ENCODE measurements at regions not wholly inside any gene's neighbourhood (a gene's known extent, or its start where the extent isn't known, plus 50 kb on each side); places are given as distances from the start of the nearest gene placed in this dataset.
"Not testable (repeated sequence)": the region's sequence is repeated elsewhere in the genome, so short reads cannot be mapped to it uniquely, and the experiment has no call there.

- Histone ChIP-seq H3K9ac (ENCODE audit: low read length) (no peak overlapping the region), H3K4me2 (ENCODE audit: low read length) (no peak overlapping the region), H2AFZ (ENCODE audit: low read depth, low read length) (no peak overlapping the region), H3K79me2 (replicated peaks; ENCODE audit: insufficient read depth, low read length) (no peaks in the 10 kb centered on the region), H3K4me3 (ENCODE audit: low read length) (no peak overlapping the region), H3K36me3 (ENCODE audit: insufficient read depth, low read length) (no peaks in the 10 kb centered on the region), H3K27ac (ENCODE audit: low read length) (no peak overlapping the region), H4K20me1 (ENCODE audit: insufficient read depth) (no peaks in the 10 kb centered on the region), H3F3A (ENCODE audit: insufficient read depth, low read length, poor library complexity, severe bottlenecking) (no peaks in the 10 kb centered on the region), H3K27me3 (ENCODE audit: insufficient read depth, low read depth, low read length) (no peaks in the 10 kb centered on the region), H3K9me2 (ENCODE audit: insufficient read depth, low read length) (no peaks in the 10 kb centered on the region), H3K9me3 (ENCODE audit: low read length) (no peaks in the 10 kb centered on the region)
- TF ChIP-seq POLR2AphosphoS5 (IDR thresholded peaks at IDR 0.05), result no peak
- no peak for TF ChIP-seq SMC3 (conservative IDR thresholded peaks at IDR 0.05; ENCODE audit: poor library complexity)
- no peak for TF ChIP-seq MXI1 (conservative IDR thresholded peaks at IDR 0.05; ENCODE audit: poor library complexity, severe bottlenecking)
- TF ChIP-seq TAF1 (IDR thresholded peaks at IDR 0.05; ENCODE audit: low read depth), result no peak
- TF ChIP-seq, protein P1, sequence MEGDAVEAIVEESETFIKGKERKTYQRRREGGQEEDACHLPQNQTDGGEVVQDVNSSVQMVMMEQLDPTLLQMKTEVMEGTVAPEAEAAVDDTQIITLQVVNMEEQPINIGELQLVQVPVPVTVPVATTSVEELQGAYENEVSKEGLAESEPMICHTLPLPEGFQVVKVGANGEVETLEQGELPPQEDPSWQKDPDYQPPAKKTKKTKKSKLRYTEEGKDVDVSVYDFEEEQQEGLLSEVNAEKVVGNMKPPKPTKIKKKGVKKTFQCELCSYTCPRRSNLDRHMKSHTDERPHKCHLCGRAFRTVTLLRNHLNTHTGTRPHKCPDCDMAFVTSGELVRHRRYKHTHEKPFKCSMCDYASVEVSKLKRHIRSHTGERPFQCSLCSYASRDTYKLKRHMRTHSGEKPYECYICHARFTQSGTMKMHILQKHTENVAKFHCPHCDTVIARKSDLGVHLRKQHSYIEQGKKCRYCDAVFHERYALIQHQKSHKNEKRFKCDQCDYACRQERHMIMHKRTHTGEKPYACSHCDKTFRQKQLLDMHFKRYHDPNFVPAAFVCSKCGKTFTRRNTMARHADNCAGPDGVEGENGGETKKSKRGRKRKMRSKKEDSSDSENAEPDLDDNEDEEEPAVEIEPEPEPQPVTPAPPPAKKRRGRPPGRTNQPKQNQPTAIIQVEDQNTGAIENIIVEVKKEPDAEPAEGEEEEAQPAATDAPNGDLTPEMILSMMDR (IDR thresholded peaks at IDR 0.05; ENCODE audit: poor library complexity, severe bottlenecking), result no peak
- no peak for TF ChIP-seq EZH2 (IDR thresholded peaks at IDR 0.05; ENCODE audit: borderline replicate concordance, insufficient read depth, low read length, poor library complexity, severe bottlenecking)
- no peak for TF ChIP-seq RAD21 (conservative IDR thresholded peaks at IDR 0.05)
- TF ChIP-seq, protein P2, sequence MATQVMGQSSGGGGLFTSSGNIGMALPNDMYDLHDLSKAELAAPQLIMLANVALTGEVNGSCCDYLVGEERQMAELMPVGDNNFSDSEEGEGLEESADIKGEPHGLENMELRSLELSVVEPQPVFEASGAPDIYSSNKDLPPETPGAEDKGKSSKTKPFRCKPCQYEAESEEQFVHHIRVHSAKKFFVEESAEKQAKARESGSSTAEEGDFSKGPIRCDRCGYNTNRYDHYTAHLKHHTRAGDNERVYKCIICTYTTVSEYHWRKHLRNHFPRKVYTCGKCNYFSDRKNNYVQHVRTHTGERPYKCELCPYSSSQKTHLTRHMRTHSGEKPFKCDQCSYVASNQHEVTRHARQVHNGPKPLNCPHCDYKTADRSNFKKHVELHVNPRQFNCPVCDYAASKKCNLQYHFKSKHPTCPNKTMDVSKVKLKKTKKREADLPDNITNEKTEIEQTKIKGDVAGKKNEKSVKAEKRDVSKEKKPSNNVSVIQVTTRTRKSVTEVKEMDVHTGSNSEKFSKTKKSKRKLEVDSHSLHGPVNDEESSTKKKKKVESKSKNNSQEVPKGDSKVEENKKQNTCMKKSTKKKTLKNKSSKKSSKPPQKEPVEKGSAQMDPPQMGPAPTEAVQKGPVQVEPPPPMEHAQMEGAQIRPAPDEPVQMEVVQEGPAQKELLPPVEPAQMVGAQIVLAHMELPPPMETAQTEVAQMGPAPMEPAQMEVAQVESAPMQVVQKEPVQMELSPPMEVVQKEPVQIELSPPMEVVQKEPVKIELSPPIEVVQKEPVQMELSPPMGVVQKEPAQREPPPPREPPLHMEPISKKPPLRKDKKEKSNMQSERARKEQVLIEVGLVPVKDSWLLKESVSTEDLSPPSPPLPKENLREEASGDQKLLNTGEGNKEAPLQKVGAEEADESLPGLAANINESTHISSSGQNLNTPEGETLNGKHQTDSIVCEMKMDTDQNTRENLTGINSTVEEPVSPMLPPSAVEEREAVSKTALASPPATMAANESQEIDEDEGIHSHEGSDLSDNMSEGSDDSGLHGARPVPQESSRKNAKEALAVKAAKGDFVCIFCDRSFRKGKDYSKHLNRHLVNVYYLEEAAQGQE (IDR thresholded peaks at IDR 0.05; ENCODE audit: borderline replicate concordance), result no peak
- TF ChIP-seq EP300 (conservative IDR thresholded peaks at IDR 0.05; ENCODE audit: poor library complexity, severe bottlenecking), result no peak
These were observed 947.0 kb downstream of the NR2F1-AS1 start for GRCh38 chr5:92633875-92634487.

- no peaks in the 10 kb centered on the region for H4K20me1 ChIP-seq (ENCODE audit: insufficient read depth)
- H3K79me2 ChIP-seq (replicated peaks; ENCODE audit: insufficient read depth, low read length), result no peaks in the 10 kb centered on the region
- H3K4me2 ChIP-seq (ENCODE audit: low read length), result no peak overlapping the region
- H3K36me3 ChIP-seq (ENCODE audit: insufficient read depth, low read length), result no peaks in the 10 kb centered on the region
- H3F3A ChIP-seq (ENCODE audit: insufficient read depth, low read length, poor library complexity, severe bottlenecking), result no peaks in the 10 kb centered on the region
- no peak overlapping the region for H3K9ac ChIP-seq (ENCODE audit: low read length)
- TF ChIP-seq SMC3 (conservative IDR thresholded peaks at IDR 0.05; ENCODE audit: poor library complexity) (no peak), TAF1 (IDR thresholded peaks at IDR 0.05; ENCODE audit: low read depth) (no peak), POLR2AphosphoS5 (IDR thresholded peaks at IDR 0.05) (no peak), MXI1 (conservative IDR thresholded peaks at IDR 0.05; ENCODE audit: poor library complexity, severe bottlenecking) (no peak), EZH2 (IDR thresholded peaks at IDR 0.05; ENCODE audit: borderline replicate concordance, insufficient read depth, low read length, poor library complexity, severe bottlenecking) (no peak), RAD21 (conservative IDR thresholded peaks at IDR 0.05) (no peak), EP300 (conservative IDR thresholded peaks at IDR 0.05; ENCODE audit: poor library complexity, severe bottlenecking) (no peak)
- TF ChIP-seq, protein P1 (IDR thresholded peaks at IDR 0.05; ENCODE audit: poor library complexity, severe bottlenecking), result no peak
- TF ChIP-seq, protein P2 (IDR thresholded peaks at IDR 0.05; ENCODE audit: borderline replicate concordance), result no peak
- H3K4me3 ChIP-seq (ENCODE audit: low read length), result no peak overlapping the region
- no peak overlapping the region for H2AFZ ChIP-seq (ENCODE audit: low read depth, low read length)
- H3K27me3 ChIP-seq (ENCODE audit: insufficient read depth, low read depth, low read length), result no peaks in the 10 kb centered on the region
- no peak overlapping the region for H3K27ac ChIP-seq (ENCODE audit: low read length)
- H3K9me2 ChIP-seq (ENCODE audit: insufficient read depth, low read length), result no peaks in the 10 kb centered on the region
- H3K9me3 ChIP-seq (ENCODE audit: low read length), result no peaks in the 10 kb centered on the region
These were observed 947.8 kb downstream of the NR2F1-AS1 start for GRCh38 chr5:92633176-92633575.

DNA sequence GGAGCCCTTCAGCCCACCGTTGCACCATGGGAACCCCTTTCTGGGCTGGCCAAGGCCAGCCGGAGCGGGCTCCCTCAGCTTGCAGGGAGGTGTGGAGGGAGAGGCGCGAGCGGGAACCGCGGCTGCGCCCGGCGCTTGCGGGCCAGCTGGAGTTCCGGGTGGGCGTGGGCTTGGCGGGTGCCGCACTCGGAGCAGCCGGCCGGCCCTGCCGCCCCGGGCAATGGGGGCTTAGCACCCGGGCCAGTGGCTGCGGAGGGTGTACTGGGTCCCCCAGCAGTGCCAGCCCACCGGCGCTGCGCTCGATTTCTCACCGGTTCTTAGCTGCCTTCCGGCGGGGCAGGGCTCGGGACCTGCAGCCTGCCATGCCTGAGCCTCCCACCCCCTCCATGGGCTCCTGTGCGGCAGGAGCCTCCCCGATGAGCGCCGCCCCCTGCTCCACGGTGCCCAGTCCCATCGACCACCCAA is 949.8 kb downstream of the NR2F1-AS1 start:
- H3K27me3 ChIP-seq (ENCODE audit: insufficient read depth, low read depth, low read length); H3K4me3 ChIP-seq (ENCODE audit: low read length); H3K27ac ChIP-seq (ENCODE audit: low read length); H3K36me3 ChIP-seq (ENCODE audit: insufficient read depth, low read length); H3K9ac ChIP-seq (ENCODE audit: low read length); H4K20me1 ChIP-seq (ENCODE audit: insufficient read depth); H2AFZ ChIP-seq (ENCODE audit: low read depth, low read length); H3K9me2 ChIP-seq (ENCODE audit: insufficient read depth, low read length); H3K4me2 ChIP-seq (ENCODE audit: low read length); H3F3A ChIP-seq (ENCODE audit: insufficient read depth, low read length, poor library complexity, severe bottlenecking); H3K9me3 ChIP-seq (ENCODE audit: low read length); H3K79me2 ChIP-seq (replicated peaks; ENCODE audit: insufficient read depth, low read length): not testable (repeated sequence)
